Liver (tissue), 8 donors: ENCODE measurements at regions not wholly inside any gene's neighbourhood (a gene's known extent, or its start where the extent isn't known, plus 50 kb on each side); places are given as distances from the start of the nearest gene placed in this dataset.

Experiments used
- DNase-seq: peaks from one replicate; pipeline ENCODE4 v3.0.0-alpha.2; 2017; ENCODE audit warnings: low spot score
- H3K27ac ChIP-seq, 2 donors: one replicate each; pipeline ENCODE4 v1.7.0; 2013; ENCODE audit warnings: inconsistent platforms in 2 of 2, low read length in 2 of 2, control low read depth in 1 of 2, low read depth in 1 of 2, mild to moderate bottlenecking in 1 of 2
- H3K27me3 ChIP-seq, 4 donors: one replicate each; pipeline versions ENCODE4 v1.6.1 to v1.7.0; 2013; ENCODE audit warnings: low read length in 3 of 4, inconsistent platforms in 1 of 4, mild to moderate bottlenecking in 1 of 4, moderate library complexity in 1 of 4; ENCODE audit not compliant: control insufficient read depth in 4 of 4, insufficient read depth in 4 of 4
- H3K36me3 ChIP-seq, 4 donors: one replicate each; pipeline versions ENCODE4 v1.6.1 to v1.7.0; 2013; ENCODE audit warnings: low read length in 3 of 4, mild to moderate bottlenecking in 3 of 4, low read depth in 1 of 4, moderate library complexity in 1 of 4; ENCODE audit not compliant: control insufficient read depth in 4 of 4, insufficient read depth in 3 of 4
- H3K4me1 ChIP-seq, 4 donors: one replicate each; pipeline versions ENCODE4 v1.6.1 to v1.7.0; 2013; ENCODE audit warnings: low read length in 3 of 4, mild to moderate bottlenecking in 3 of 4, moderate library complexity in 1 of 4; ENCODE audit not compliant: control insufficient read depth in 4 of 4, insufficient read depth in 4 of 4
- H3K4me3 ChIP-seq, 3 donors: one replicate each; pipeline versions ENCODE4 v1.6.1 to v1.7.0; 2013; ENCODE audit warnings: low read length in 3 of 3, control low read depth in 1 of 3, low read depth in 1 of 3, mild to moderate bottlenecking in 1 of 3
- H3K9ac ChIP-seq, 2 donors: one replicate each; pipeline ENCODE4 v1.7.0; 2013; ENCODE audit warnings: low read length in 2 of 2, mild to moderate bottlenecking in 2 of 2, moderate library complexity in 2 of 2, control low read depth in 1 of 2, low read depth in 1 of 2
- H3K9me3 ChIP-seq, 4 donors: one replicate each; pipeline versions ENCODE4 v1.6.1 to v1.7.0; 2013; ENCODE audit warnings: low read length in 3 of 4; ENCODE audit not compliant: control insufficient read depth in 4 of 4
- ATF3 ChIP-seq: IDR thresholded peaks from 2 replicates; pipeline ENCODE4 v1.6.1; 2016; ENCODE audit warnings: antibody characterized with exemption
- CTCF ChIP-seq: fragments of 150-350 bp; IDR thresholded peaks from 2 replicates; pipeline ENCODE4 v1.5.1; 2017; ENCODE audit warnings: improper control_type of control experiment, low read depth, low read length; ENCODE audit not compliant: missing input control
- EGR1 ChIP-seq, 2 donors: IDR thresholded peaks; 2 replicates each; pipeline ENCODE4 v1.6.1; 2016 to 2018; ENCODE audit warnings: antibody characterized with exemption in 2 of 2, low read depth in 2 of 2
- FOXA1 ChIP-seq: IDR thresholded peaks from 2 replicates; pipeline ENCODE4 v1.6.1; 2016; ENCODE audit warnings: antibody characterized with exemption
- FOXA2 ChIP-seq: IDR thresholded peaks from 2 replicates; pipeline ENCODE4 v1.6.1; 2016; ENCODE audit warnings: antibody characterized with exemption
- GABPA ChIP-seq, 2 donors: IDR thresholded peaks in 1 of 2; conservative IDR thresholded peaks in 1 of 2; 2 replicates each; pipeline ENCODE4 v1.6.1; 2016; ENCODE audit warnings: antibody characterized with exemption in 2 of 2, mild to moderate bottlenecking in 1 of 2, moderate library complexity in 1 of 2
- HNF4A ChIP-seq, 2 donors: conservative IDR thresholded peaks; 2 replicates each; pipeline ENCODE4 v1.6.1; 2016; ENCODE audit warnings: antibody characterized with exemption in 2 of 2, mild to moderate bottlenecking in 2 of 2
- HNF4G ChIP-seq: IDR thresholded peaks from 2 replicates; pipeline ENCODE4 v1.6.1; 2016; ENCODE audit warnings: antibody characterized with exemption
- JUND ChIP-seq, 2 donors: IDR thresholded peaks; 2 replicates each; pipeline ENCODE4 v1.6.1; 2016; ENCODE audit warnings: antibody characterized with exemption in 2 of 2
- MAX ChIP-seq: IDR thresholded peaks from 2 replicates; pipeline ENCODE4 v1.6.1; 2016; ENCODE audit warnings: antibody characterized with exemption
- NR2F2 ChIP-seq: IDR thresholded peaks from 2 replicates; pipeline ENCODE4 v1.6.1; 2016; ENCODE audit warnings: antibody characterized with exemption
- RAD21 ChIP-seq, 2 donors: IDR thresholded peaks; 2 replicates each; pipeline ENCODE4 v1.6.1; 2016; ENCODE audit warnings: antibody characterized with exemption in 2 of 2, mild to moderate bottlenecking in 2 of 2
- RXRA ChIP-seq, 2 donors: IDR thresholded peaks; 2 replicates each; pipeline ENCODE4 v1.6.1; 2017 to 2018; ENCODE audit warnings: antibody characterized with exemption in 2 of 2, mild to moderate bottlenecking in 1 of 2
- SP1 ChIP-seq: IDR thresholded peaks from 2 replicates; pipeline ENCODE4 v1.6.1; 2018; ENCODE audit warnings: antibody characterized with exemption, mild to moderate bottlenecking
- TAF1 ChIP-seq: conservative IDR thresholded peaks from 2 replicates; pipeline ENCODE4 v1.6.1; 2016; ENCODE audit warnings: antibody characterized with exemption, mild to moderate bottlenecking
- YY1 ChIP-seq: IDR thresholded peaks from 2 replicates; pipeline ENCODE4 v1.6.1; 2016; ENCODE audit warnings: antibody characterized with exemption, mild to moderate bottlenecking
- ZBTB33 ChIP-seq: IDR thresholded peaks from 2 replicates; pipeline ENCODE4 v1.6.1; 2016; ENCODE audit warnings: antibody characterized with exemption
- WGBS: extraction: QIAGEN DNeasy Blood & Tissue Kit; methylation state at CpG from one replicate; pipeline ENCODE4 v1.1.7; 2013; 5-methylcytosine and 5-hydroxymethylcytosine counted together
- donor health status: healthy.
- donor health status: healthy.
- donor health status: healthy.
- donor health status: healthy.
- donor health status: healthy.

GRCh38 chr2:109052922-109053321 lies 63.9 kb upstream of the EDAR start:
- Histone ChIP-seq H3K36me3 (no peaks in the 10 kb centered on the region), H3K9ac (no peak overlapping the region), H3K4me1 (no peaks in the 10 kb centered on the region), H3K27ac (no peak overlapping the region), H3K27me3 (no peaks in the 10 kb centered on the region), H3K4me3 (no peak overlapping the region), H3K9me3 (no peaks in the 10 kb centered on the region)
- DNase-seq: no peak
- TF ChIP-seq MAX (no peak), FOXA2 (no peak), FOXA1 (no peak)
- 95% methylated on average over 6 of the region's 6 CpGs for WGBS

GRCh38 chr2:109049022-109049421 lies 60.0 kb upstream of the EDAR start:
- WGBS: 92% methylated on average over 6 of the region's 6 CpGs
- Histone ChIP-seq H3K9me3 (no peaks in the 10 kb centered on the region), H3K36me3 (no peaks in the 10 kb centered on the region), H3K27ac (no peak overlapping the region), H3K4me3 (no peak overlapping the region), H3K27me3 (no peaks in the 10 kb centered on the region), H3K9ac (no peak overlapping the region), H3K4me1 (no peaks in the 10 kb centered on the region)
- DNase-seq: no peak
- TF ChIP-seq MAX (no peak), ZBTB33 (no peak), JUND (IDR thresholded peaks at IDR 0.05) (no peak), NR2F2 (no peak), CTCF (no peak), YY1 (no peak), HNF4A (conservative IDR thresholded peaks at IDR 0.05) (no peak), FOXA2 (no peak), ATF3 (no peak), TAF1 (no peak)

GRCh38 chr2:109048163-109048562 lies 59.1 kb upstream of the EDAR start:
- Histone ChIP-seq H3K9me3 (no peaks in the 10 kb centered on the region), H3K27ac (no peak overlapping the region), H3K4me3 (no peak overlapping the region), H3K36me3 (no peaks in the 10 kb centered on the region), H3K27me3 (no peaks in the 10 kb centered on the region), H3K4me1 (no peaks in the 10 kb centered on the region), H3K9ac (no peak overlapping the region)
- DNase-seq: no peak
- whole genome bisulfite sequencing: 95% methylated on average over 1 of the region's 1 CpG
- TF ChIP-seq HNF4A (conservative IDR thresholded peaks at IDR 0.05) (no peak), SP1 (no peak), YY1 (no peak), GABPA (IDR thresholded peaks at IDR 0.05 in 1 of 2, conservative IDR thresholded peaks at IDR 0.05 in 1 of 2) (no peak), NR2F2 (no peak), EGR1 (IDR thresholded peaks at IDR 0.05; ENCODE audit: low read depth in 2 of 2) (no peak), RAD21 (IDR thresholded peaks at IDR 0.05) (no peak), CTCF (no peak), ATF3 (no peak), HNF4G (no peak), TAF1 (no peak), FOXA1 (no peak), ZBTB33 (no peak), MAX (no peak), RXRA (IDR thresholded peaks at IDR 0.05) (no peak), JUND (IDR thresholded peaks at IDR 0.05) (no peak), FOXA2 (no peak)
